ENCODE measurements at regions not wholly inside any gene's neighbourhood (a gene's known extent, or its start where the extent isn't known, plus 50 kb on each side); places are given as distances from the start of the nearest gene placed in this dataset.

GRCh38 chr18:43542016-43542415, 264.7 kb upstream of the SYT4 start:
- no peak for TF ChIP-seq CTCF (conservative IDR thresholded peaks at IDR 0.05 in 1 of 2, IDR thresholded peaks at IDR 0.05 in 1 of 2; ENCODE audit: extremely low read depth in 1 of 2, insufficient read depth in 1 of 2, low read depth in 1 of 2, low read length in 2 of 2)
- no peak for TF ChIP-seq EZH2 (IDR thresholded peaks at IDR 0.05; ENCODE audit: borderline replicate concordance, low read length)

Data from mammary epithelial cell (primary cell).